HL-60 (cell line): ENCODE measurements at regions not wholly inside any gene's neighbourhood (a gene's known extent, or its start where the extent isn't known, plus 50 kb on each side); places are given as distances from the start of the nearest gene placed in this dataset.

Source experiments
- DNase-seq, 2 experiments: peaks; one replicate each; pipeline ENCODE4 v3.0.0-alpha.2; 2010 to 2020; ENCODE audit warnings: low read depth in 1 of 2, low spot score in 1 of 2
- H3K27ac ChIP-seq: fragments of 250-450 bp; sonication (Bioruptor Pico); replicated peaks from 2 replicates; pipeline ENCODE4 v1.5.1; 2020; ENCODE audit warnings: mild to moderate bottlenecking, moderate library complexity
- H3K27me3 ChIP-seq: fragments of 250-450 bp; sonication (Bioruptor Pico); 2 replicates; pipeline ENCODE4 v1.5.1; 2021; ENCODE audit warnings: mild to moderate bottlenecking, moderate library complexity; ENCODE audit not compliant: insufficient read depth, poor library complexity, severe bottlenecking
- H3K4me3 ChIP-seq: replicated peaks from 2 replicates; pipeline ENCODE4 v1.5.1; 2011; ENCODE audit warnings: mild to moderate bottlenecking, control low read depth, low read length; ENCODE audit not compliant: insufficient read depth
- GABPA ChIP-seq: IDR thresholded peaks from 2 replicates; pipeline ENCODE4 v1.6.1; 2012; ENCODE audit warnings: low read depth
- POLR2AphosphoS5 ChIP-seq: IDR thresholded peaks from 2 replicates; pipeline ENCODE4 v1.6.1; 2012; ENCODE audit warnings: low read depth
- SPI1 ChIP-seq: IDR thresholded peaks from 2 replicates; pipeline ENCODE4 v1.6.1; 2012; ENCODE audit warnings: low read depth, mild to moderate bottlenecking, borderline replicate concordance
- TF ChIP-seq, protein P1 (sequence below): IDR thresholded peaks from one replicate; pipeline ENCODE4 v1.5.1; 2011; ENCODE audit warnings: low read length, control low read depth, inconsistent platforms; ENCODE audit not compliant: insufficient read depth
- TF ChIP-seq, protein P2 (sequence below): IDR thresholded peaks from 2 replicates; pipeline ENCODE4 v1.6.1; 2012; ENCODE audit warnings: low read depth; ENCODE audit not compliant: insufficient replicate concordance

DNA sequence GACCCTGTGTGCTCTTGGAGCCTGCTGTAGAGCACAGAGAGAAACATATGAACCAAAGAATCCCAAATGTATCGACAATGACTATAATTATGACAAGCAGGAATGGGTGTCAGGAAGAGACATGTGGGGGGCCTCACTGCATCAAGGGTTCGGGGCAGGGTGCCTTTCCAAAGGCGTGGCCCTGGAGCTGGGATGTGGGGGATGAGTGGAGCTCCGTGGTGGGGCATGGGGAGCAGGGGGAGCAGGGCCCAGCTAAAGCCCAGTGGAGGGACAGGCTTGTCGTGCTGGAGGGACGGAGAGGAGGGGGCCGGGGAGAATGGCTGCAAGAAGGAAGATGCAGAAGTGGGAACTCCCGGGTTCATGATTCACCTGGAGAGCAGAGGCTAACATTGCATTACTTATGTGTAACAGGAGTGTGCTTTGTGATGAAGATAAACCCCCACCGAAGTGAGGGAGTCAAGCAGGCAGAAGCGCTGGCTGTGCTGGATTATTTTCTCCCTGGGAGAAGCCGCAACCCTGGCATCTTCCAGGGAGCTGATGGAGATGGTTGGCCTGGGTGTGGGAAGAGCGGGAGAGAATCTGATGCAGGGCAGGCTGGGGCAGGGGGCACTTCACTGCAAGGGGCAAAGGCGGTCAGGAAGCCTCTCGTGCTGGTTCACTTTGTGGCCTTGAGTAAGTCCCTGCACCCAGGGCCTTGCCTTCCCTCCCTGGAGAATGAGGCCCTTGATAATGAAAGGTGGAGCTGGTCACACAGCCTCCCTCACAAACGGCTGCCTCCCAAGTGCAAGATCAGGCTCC lies 124.6 kb upstream of the RUNX3 start:
- TF ChIP-seq POLR2AphosphoS5 (no peak), GABPA (no peak)
- H3K27ac ChIP-seq = 0 out of 2 replicates have a peak overlapping the region, but pooled peaks have one; percentile 23
- H3K4me3 ChIP-seq = no peak overlapping the region
- DNase-seq = no peak
- no peaks in the 10 kb centered on the region for H3K27me3 ChIP-seq

DNA sequence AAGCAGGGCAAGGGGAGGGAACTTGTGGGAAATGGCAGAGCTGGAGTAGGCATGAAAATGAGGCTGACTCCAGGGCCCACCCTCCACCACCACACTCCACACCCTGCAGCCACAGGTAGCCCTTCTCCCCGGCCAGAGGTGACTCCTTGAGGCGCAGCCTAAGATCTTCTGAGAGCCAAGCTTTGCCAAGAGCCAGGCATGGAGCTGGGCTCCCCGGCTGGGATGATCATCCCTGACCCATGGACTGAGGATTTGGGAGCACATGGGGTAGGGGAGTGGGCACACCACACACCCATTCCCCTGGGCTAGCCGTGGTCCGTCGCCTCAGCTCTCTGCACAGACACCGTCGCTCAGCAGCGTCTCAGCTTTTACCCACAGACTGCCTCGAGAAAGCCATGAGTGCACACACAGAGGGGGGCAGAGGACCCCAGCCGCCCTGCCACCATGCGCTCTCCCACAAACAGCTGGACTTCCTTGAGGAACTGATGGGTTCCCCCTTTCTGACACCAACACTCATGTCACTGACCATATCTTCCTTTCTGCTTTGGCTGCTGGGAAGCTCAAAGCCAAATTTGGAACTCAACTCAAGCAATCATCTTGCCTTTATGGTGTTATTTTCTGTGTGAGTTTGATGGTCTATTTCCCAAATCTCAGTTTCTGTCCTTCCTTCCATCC lies 123.6 kb upstream of the RUNX3 start:
- peak in 1 of 2 experiments; percentile 16 for DNase-seq
- no peak overlapping the region for H3K4me3 ChIP-seq
- H3K27ac ChIP-seq = no peak overlapping the region
- no peaks in the 10 kb centered on the region for H3K27me3 ChIP-seq
- TF ChIP-seq POLR2AphosphoS5 (0 out of 2 replicates have a peak, but pooled peaks have one; percentile 21), SPI1 (peak; percentile 32; the same call in 1 of the 2 replicates)
- TF ChIP-seq, protein P1, sequence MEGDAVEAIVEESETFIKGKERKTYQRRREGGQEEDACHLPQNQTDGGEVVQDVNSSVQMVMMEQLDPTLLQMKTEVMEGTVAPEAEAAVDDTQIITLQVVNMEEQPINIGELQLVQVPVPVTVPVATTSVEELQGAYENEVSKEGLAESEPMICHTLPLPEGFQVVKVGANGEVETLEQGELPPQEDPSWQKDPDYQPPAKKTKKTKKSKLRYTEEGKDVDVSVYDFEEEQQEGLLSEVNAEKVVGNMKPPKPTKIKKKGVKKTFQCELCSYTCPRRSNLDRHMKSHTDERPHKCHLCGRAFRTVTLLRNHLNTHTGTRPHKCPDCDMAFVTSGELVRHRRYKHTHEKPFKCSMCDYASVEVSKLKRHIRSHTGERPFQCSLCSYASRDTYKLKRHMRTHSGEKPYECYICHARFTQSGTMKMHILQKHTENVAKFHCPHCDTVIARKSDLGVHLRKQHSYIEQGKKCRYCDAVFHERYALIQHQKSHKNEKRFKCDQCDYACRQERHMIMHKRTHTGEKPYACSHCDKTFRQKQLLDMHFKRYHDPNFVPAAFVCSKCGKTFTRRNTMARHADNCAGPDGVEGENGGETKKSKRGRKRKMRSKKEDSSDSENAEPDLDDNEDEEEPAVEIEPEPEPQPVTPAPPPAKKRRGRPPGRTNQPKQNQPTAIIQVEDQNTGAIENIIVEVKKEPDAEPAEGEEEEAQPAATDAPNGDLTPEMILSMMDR = no peak

DNA sequence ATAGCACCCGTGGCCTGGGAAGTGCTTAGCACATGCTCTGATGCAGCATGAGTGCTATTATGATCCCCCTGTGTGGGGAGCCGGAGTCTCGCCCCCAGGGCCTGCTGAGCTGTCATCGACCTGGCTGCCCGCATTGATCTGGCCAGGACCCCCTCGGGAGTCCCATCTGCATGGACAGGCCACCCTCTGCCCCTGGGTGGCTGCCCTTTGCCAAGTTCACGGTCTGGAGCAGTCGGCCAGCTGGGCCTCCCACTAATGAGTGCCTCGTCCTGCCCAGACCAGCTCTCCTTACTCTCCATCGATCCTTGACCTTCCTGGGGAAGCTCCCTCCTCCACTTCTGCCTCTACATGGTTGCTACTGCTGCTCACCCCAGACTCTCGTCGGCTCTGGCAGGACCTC lies 121.8 kb upstream of the RUNX3 start:
- Histone ChIP-seq H3K4me3 (no peak overlapping the region), H3K27ac (no peak overlapping the region), H3K27me3 (no peaks in the 10 kb centered on the region)
- no peak for DNase-seq
- TF ChIP-seq GABPA (no peak), POLR2AphosphoS5 (no peak), SPI1 (no peak)
- TF ChIP-seq, protein P1 = no peak
- TF ChIP-seq, protein P2, sequence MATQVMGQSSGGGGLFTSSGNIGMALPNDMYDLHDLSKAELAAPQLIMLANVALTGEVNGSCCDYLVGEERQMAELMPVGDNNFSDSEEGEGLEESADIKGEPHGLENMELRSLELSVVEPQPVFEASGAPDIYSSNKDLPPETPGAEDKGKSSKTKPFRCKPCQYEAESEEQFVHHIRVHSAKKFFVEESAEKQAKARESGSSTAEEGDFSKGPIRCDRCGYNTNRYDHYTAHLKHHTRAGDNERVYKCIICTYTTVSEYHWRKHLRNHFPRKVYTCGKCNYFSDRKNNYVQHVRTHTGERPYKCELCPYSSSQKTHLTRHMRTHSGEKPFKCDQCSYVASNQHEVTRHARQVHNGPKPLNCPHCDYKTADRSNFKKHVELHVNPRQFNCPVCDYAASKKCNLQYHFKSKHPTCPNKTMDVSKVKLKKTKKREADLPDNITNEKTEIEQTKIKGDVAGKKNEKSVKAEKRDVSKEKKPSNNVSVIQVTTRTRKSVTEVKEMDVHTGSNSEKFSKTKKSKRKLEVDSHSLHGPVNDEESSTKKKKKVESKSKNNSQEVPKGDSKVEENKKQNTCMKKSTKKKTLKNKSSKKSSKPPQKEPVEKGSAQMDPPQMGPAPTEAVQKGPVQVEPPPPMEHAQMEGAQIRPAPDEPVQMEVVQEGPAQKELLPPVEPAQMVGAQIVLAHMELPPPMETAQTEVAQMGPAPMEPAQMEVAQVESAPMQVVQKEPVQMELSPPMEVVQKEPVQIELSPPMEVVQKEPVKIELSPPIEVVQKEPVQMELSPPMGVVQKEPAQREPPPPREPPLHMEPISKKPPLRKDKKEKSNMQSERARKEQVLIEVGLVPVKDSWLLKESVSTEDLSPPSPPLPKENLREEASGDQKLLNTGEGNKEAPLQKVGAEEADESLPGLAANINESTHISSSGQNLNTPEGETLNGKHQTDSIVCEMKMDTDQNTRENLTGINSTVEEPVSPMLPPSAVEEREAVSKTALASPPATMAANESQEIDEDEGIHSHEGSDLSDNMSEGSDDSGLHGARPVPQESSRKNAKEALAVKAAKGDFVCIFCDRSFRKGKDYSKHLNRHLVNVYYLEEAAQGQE = no peak

DNA sequence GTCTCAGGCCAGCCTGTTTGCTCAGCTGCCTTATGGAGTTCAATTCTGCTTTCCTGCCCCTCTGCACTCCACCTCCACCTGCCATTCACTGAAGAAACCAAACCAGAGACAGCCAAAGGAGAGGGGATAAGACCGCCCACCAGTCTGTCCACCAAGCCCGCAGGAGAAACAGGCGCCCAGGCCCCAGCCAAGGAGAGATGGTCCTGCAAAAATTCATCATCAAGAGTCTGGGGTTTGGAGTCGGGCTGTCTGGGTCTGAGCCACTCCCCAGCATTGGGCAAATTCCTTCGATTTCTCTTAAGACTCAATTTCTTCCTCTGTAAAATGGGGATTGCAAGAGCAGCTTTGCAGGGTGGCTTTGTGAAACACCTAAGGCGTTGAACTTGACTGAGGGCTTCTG lies 121.4 kb upstream of the RUNX3 start:
- H3K27me3 ChIP-seq = no peaks in the 10 kb centered on the region
- no peak for DNase-seq
- H3K4me3 ChIP-seq = no peak overlapping the region
- no peak overlapping the region for H3K27ac ChIP-seq
- TF ChIP-seq, protein P1 = no peak
- TF ChIP-seq SPI1 (no peak), GABPA (no peak), POLR2AphosphoS5 (no peak)
- TF ChIP-seq, protein P2 = no peak
